B cell (primary cell): ENCODE measurements at regions not wholly inside any gene's neighbourhood (a gene's known extent, or its start where the extent isn't known, plus 50 kb on each side); places are given as distances from the start of the nearest gene placed in this dataset.

Source experiments
- CTCF ChIP-seq: fragments of 200-600 bp; IDR thresholded peaks from one replicate; pipeline ENCODE4 v1.8.0; 2022; ENCODE audit warnings: antibody characterized with exemption, mild to moderate bottlenecking
- EZH2 ChIP-seq: IDR thresholded peaks from 2 replicates; pipeline ENCODE4 v1.6.1; 2012; ENCODE audit warnings: borderline replicate concordance, low read depth, mild to moderate bottlenecking, moderate library complexity, low read length; ENCODE audit not compliant: insufficient read depth, poor library complexity, severe bottlenecking

DNA sequence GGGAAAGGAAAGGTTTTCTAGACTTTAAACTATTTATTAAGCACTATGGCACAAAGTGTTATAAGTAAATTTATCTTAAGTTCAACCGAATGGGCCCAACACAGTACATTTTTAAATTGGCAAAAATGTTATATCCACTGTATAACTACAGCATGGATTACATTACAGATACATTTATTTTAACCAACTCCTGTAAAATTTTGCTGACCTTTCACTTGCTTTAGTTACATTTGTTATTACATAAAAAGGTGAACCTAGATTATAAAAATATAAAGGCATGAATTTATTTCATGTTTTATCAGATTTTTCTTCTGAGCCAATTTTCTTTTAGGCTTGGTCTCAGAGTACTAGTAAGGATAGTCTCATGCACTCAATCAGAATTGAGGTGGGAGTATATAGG lies 221.9 kb upstream of the GBE1 start:
- no peak for TF ChIP-seq EZH2
- TF ChIP-seq CTCF, result no peak
